Uterus (tissue), 3 donors: ENCODE measurements at regions not wholly inside any gene's neighbourhood (a gene's known extent, or its start where the extent isn't known, plus 50 kb on each side); places are given as distances from the start of the nearest gene placed in this dataset.

Source experiments
- DNase-seq, 2 donors: peaks; one replicate each; pipeline ENCODE4 v3.0.0-alpha.2; 2019 to 2020
- H3K27ac ChIP-seq, 2 donors: fragments of 200-600 bp; sonication (generic); 1 replicate in 1 of 2; 2 replicates in 1 of 2; pipeline ENCODE4 v1.5.1; 2016 to 2018
- H3K27me3 ChIP-seq, 2 donors: fragments of 200-600 bp; sonication (generic); one replicate each; pipeline ENCODE4 v1.5.1; 2018 to 2019; ENCODE audit warnings: control low read depth in 1 of 2
- H3K36me3 ChIP-seq, 2 donors: fragments of 200-600 bp; sonication (generic); one replicate each; pipeline ENCODE4 v1.5.1; 2019; ENCODE audit warnings: control low read depth in 1 of 2
- H3K4me1 ChIP-seq, 2 donors: fragments of 200-600 bp; sonication (generic); one replicate each; pipeline ENCODE4 v1.5.1; 2018 to 2019; ENCODE audit warnings: control low read depth in 1 of 2
- H3K4me3 ChIP-seq, 2 donors: fragments of 200-600 bp; sonication (generic); 1 replicate in 1 of 2; 2 replicates in 1 of 2; pipeline ENCODE4 v1.5.1; 2018 to 2019; ENCODE audit warnings: mild to moderate bottlenecking in 1 of 2
- H3K9me3 ChIP-seq, 2 donors: fragments of 200-600 bp; sonication (generic); one replicate each; pipeline ENCODE4 v1.5.1; 2019; ENCODE audit warnings: control low read depth in 1 of 2
- CTCF ChIP-seq, 4 experiments: fragments of 200-600 bp in 2 of 4; fragments of 450-650 bp in 2 of 4; sonication (generic) in 2 of 4; IDR thresholded peaks; one replicate each; pipeline ENCODE4 v1.5.1; 2016 to 2019; ENCODE audit warnings: antibody characterized with exemption in 4 of 4, mild to moderate bottlenecking in 2 of 4, moderate library complexity in 1 of 4
- POLR2A ChIP-seq, 2 donors: fragments of 450-650 bp; IDR thresholded peaks; one replicate each; pipeline ENCODE4 v1.6.1; 2016; ENCODE audit warnings: antibody characterized with exemption in 2 of 2, mild to moderate bottlenecking in 1 of 2, moderate library complexity in 1 of 2
- intact Hi-C: fragments of 100-400 bp; cut with DNase I; formaldehyde crosslinking; loops from one replicate; pipeline ENCODE4 v1.15.1; 2023; ENCODE audit warnings: low total_unique reads
- donor health status: DM: yes; HTN: yes; CAD: no.

DNA sequence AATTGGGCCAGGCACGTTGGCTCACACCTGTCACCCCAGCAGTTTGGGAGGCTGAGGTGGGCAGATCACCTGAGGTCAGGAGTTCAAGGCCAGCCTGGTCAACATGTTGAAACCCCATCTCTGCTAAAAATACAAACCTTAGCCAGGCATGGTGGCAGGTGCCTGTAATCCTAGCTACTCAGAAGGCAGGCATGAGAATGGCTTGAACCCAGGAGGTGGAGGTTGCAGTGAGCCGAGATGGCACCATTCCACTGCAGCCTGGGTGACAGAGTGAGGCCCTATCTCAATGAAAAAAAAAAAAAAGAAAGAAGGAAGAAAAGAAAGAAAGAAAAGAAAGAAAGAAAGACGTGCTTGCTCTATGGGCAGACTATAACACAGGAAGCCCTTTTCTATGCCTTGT, 84.4 kb downstream of the FOXL1 start:
- TF ChIP-seq POLR2A (IDR thresholded peaks at IDR 0.05) = no peak
- no peak for TF ChIP-seq CTCF (IDR thresholded peaks at IDR 0.05)
- no peak for DNase-seq
- Histone ChIP-seq H3K4me3 (no peak overlapping the region), H3K36me3 (no peaks in the 10 kb centered on the region), H3K27me3 (no peaks in the 10 kb centered on the region), H3K9me3 (no peaks in the 10 kb centered on the region), H3K4me1 (no peaks in the 10 kb centered on the region), H3K27ac (no peak overlapping the region)
- intact Hi-C loops = no loop called here

DNA sequence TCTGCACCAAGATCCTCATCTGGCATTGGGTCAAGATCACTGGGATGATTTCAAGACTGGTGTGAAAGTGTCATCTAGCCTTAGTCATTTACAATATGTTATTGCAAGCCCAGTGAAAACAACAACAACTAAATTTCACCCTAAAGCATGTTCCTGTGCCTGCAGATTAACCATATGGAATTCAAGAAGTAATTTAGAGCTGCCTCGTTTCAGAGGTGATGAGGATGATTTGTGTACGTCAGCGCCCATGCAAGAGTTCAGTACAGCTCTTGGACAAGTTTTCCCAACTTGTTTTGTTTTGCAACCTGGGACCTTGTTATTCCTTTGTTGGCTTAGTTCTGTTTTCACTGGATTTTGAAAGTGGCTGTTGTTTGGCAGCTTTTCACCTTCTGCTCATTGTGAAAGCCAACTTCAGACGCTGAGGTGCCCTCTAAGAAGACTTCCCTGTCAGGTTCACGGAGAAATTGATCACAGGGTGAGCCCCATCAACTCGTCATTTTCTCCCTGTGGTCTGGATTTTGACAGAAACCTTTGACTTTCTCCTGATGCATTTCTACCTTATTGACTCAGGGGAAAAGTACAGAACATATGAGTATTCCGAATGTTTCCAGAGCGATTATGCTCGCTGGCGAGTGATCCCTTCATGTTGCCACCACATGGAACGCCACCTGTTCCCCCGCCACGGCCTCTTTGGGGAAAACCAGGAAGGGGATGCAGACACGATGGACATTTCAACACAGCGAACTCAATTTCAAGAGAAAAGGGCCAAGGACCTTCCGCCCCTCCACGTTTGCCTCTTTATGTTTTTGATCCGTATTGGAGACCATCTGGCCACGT, 85.6 kb downstream of the FOXL1 start:
- no peak overlapping the region for H3K27ac ChIP-seq
- DNase-seq = no peak
- H3K36me3 ChIP-seq = no peaks in the 10 kb centered on the region
- H3K4me1 ChIP-seq = no peaks in the 10 kb centered on the region
- TF ChIP-seq POLR2A (IDR thresholded peaks at IDR 0.05) = no peak
- TF ChIP-seq CTCF (IDR thresholded peaks at IDR 0.05) = no peak
- H3K4me3 ChIP-seq = no peak overlapping the region
- no peaks in the 10 kb centered on the region for H3K9me3 ChIP-seq
- intact Hi-C loops = no loop called here
- H3K27me3 ChIP-seq = no peaks in the 10 kb centered on the region

DNA sequence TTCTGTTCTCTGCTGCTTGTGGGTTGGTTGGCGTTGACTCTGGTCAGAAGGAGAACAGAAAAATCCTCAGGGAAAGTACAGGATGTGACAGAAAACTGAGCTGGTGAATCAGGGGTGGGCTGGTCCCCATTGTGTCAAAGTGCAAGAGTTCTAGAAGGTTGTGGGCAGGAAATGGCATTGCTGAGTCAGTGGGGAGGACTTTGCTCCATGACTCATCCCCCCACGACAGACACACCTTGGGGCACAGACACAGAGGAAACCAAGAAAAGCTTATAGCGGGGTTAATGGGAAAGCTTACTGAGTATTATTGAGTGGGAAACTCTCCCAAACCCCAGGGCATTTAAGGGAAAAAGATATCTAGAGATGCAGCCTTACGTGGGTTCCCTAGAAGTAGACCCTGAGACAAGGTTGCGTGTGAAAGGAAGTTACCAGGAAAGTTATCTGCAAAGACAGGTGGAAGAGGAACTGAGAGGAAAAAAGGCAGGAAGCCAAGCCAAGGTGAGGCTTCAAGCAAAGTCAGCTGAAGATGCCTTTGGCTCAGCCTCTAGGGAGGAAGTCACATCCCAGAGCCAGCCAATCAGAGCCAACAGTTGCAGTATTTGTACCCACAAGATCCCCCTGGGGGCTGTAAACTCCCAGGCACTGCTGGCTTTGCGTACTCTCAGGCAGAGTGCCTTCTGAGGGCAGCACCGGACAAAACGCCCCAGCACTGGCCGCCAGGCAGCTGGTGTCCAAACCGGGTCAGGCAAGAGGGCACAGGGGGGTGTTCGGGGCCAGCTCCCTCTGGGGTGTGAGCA, 86.4 kb downstream of the FOXL1 start:
- Histone ChIP-seq H3K4me1 (no peaks in the 10 kb centered on the region), H3K9me3 (no peaks in the 10 kb centered on the region), H3K27me3 (no peaks in the 10 kb centered on the region), H3K27ac (no peak overlapping the region), H3K36me3 (no peaks in the 10 kb centered on the region), H3K4me3 (no peak overlapping the region)
- DNase-seq = no peak
- no peak for TF ChIP-seq CTCF (IDR thresholded peaks at IDR 0.05)
- no peak for TF ChIP-seq POLR2A (IDR thresholded peaks at IDR 0.05)
- intact Hi-C loops = no loop called here

GRCh38 chr16:86665319-86665675, 86.9 kb downstream of the FOXL1 start:
- no peak for DNase-seq
- no peak overlapping the region for H3K27ac ChIP-seq
- no peaks in the 10 kb centered on the region for H3K9me3 ChIP-seq
- no peak for TF ChIP-seq CTCF (IDR thresholded peaks at IDR 0.05)
- TF ChIP-seq POLR2A (IDR thresholded peaks at IDR 0.05) = no peak
- intact Hi-C loops = no loop called here
- H3K4me3 ChIP-seq = no peak overlapping the region
- H3K4me1 ChIP-seq = no peaks in the 10 kb centered on the region
- H3K27me3 ChIP-seq = no peaks in the 10 kb centered on the region
- H3K36me3 ChIP-seq = no peaks in the 10 kb centered on the region

GRCh38 chr16:86665929-86666328, 87.6 kb downstream of the FOXL1 start:
- H3K27me3 ChIP-seq = no peaks in the 10 kb centered on the region
- no peak overlapping the region for H3K27ac ChIP-seq
- peaks cover 0 to 3% of the 10 kb centered on the region in 2 donors for H3K4me1 ChIP-seq
- intact Hi-C loops = no loop called here
- H3K9me3 ChIP-seq = no peaks in the 10 kb centered on the region
- TF ChIP-seq POLR2A (IDR thresholded peaks at IDR 0.05) (no peak), CTCF (IDR thresholded peaks at IDR 0.05) (no peak)
- no peaks in the 10 kb centered on the region for H3K36me3 ChIP-seq
- no peak overlapping the region for H3K4me3 ChIP-seq
- no peak for DNase-seq
